Mucosa of rectum (tissue), 2 donors: ENCODE measurements at regions not wholly inside any gene's neighbourhood (a gene's known extent, or its start where the extent isn't known, plus 50 kb on each side); places are given as distances from the start of the nearest gene placed in this dataset.

Experiments
- H3K27ac ChIP-seq, 2 donors: one replicate each; pipeline ENCODE4 v1.7.0; 2013; ENCODE audit warnings: inconsistent platforms in 2 of 2, low read depth in 2 of 2, low read length in 2 of 2
- H3K27me3 ChIP-seq, 2 donors: one replicate each; pipeline ENCODE4 v1.7.0; 2013; ENCODE audit warnings: low read length in 2 of 2; ENCODE audit not compliant: control insufficient read depth in 2 of 2, insufficient read depth in 2 of 2
- H3K36me3 ChIP-seq, 2 donors: one replicate each; pipeline ENCODE4 v1.7.0; 2013; ENCODE audit warnings: low read length in 2 of 2; ENCODE audit not compliant: control insufficient read depth in 2 of 2, insufficient read depth in 2 of 2
- H3K4me1 ChIP-seq, 2 donors: one replicate each; pipeline ENCODE4 v1.7.0; 2013; ENCODE audit warnings: low read length in 2 of 2, mild to moderate bottlenecking in 1 of 2; ENCODE audit not compliant: control insufficient read depth in 2 of 2, insufficient read depth in 2 of 2
- H3K4me3 ChIP-seq, 2 donors: one replicate each; pipeline ENCODE4 v1.7.0; 2013; ENCODE audit warnings: low read length in 2 of 2
- H3K9ac ChIP-seq, 2 donors: one replicate each; pipeline ENCODE4 v1.7.0; 2013; ENCODE audit warnings: low read length in 2 of 2, low read depth in 1 of 2, mild to moderate bottlenecking in 1 of 2
- H3K9me3 ChIP-seq, 2 donors: one replicate each; pipeline ENCODE4 v1.7.0; 2013; ENCODE audit warnings: low read length in 2 of 2; ENCODE audit not compliant: control insufficient read depth in 2 of 2
- donor health status: healthy.
- donor health status: Normal muscosa, but diverticular disease.

DNA sequence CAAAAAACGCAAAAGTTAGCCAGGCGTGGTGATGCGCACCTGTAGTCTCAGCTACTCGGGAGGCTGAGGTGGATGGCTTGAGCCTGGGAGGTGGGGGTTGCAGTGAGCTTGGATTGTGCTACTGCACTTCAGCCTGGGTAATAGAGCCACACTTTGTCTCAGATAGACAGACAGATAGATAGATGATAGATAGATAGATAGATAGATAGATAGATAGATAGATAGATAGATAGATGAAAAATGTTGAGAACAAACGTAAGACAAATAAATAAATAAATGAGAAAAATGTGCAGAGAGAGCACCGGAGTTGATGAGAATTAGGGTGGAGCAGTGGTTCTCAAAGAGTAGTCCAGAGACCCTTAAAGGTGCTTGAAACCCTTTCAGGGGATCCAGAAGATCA, 58.4 kb upstream of the ARL8B start:
- Histone ChIP-seq H3K27me3 (no peaks in the 10 kb centered on the region), H3K9ac (no peak overlapping the region), H3K27ac (no peak overlapping the region), H3K36me3 (no peaks in the 10 kb centered on the region), H3K4me1 (no peaks in the 10 kb centered on the region), H3K4me3 (no peak overlapping the region), H3K9me3 (no peaks in the 10 kb centered on the region)

DNA sequence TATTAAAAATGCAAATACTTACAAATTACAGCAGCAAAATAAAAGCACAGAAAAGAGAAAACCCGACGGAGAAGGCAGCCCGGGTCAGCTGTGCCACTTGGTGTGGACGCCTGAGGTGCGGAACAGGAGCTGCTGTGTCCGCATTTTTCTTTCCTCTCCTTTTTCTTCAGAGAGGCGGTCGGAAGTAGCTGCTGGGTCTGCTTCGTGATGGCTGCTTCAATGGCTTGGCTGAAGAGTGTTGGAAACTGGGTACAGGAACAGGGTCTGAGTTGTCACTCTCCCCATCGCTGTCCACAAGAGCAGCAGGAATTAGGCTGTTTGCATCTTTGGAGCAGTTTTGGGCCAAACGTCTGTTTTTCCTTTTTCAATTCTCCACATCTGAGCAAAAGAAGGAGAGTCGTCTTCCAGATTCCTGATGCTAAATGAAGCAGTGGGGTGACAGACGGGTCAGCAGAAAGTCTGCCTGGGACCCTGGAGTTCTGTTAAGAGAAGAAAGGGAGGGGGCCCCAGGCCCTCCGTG, 53.5 kb upstream of the ARL8B start:
- H3K27me3 ChIP-seq, result no peaks in the 10 kb centered on the region
- no peaks in the 10 kb centered on the region for H3K36me3 ChIP-seq
- H3K27ac ChIP-seq, result no peak overlapping the region
- no peaks in the 10 kb centered on the region for H3K9me3 ChIP-seq
- H3K9ac ChIP-seq, result no peak overlapping the region
- no peaks in the 10 kb centered on the region for H3K4me1 ChIP-seq
- H3K4me3 ChIP-seq, result no peak overlapping the region

DNA sequence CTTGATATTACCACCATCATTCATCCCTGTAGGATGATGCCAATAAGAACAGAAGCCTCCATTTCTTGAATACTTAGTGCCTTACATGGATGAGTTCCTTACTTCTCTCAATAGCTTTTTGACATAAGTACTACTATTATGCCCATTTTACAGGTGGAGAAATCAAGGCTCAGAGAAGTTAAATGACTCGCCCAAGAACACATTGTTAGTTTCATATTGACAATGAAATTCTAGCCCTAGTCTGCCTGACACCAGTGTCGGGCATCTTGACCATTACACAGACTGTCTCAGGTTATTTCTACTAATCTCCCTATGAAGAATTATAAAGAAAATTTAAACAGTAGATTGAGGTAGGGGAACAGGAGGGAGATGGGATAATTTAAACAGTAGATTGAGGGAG, 52.5 kb upstream of the ARL8B start:
- Histone ChIP-seq H3K9me3 (no peaks in the 10 kb centered on the region), H3K27ac (no peak overlapping the region), H3K4me1 (no peaks in the 10 kb centered on the region), H3K36me3 (no peaks in the 10 kb centered on the region), H3K9ac (no peak overlapping the region), H3K27me3 (no peaks in the 10 kb centered on the region), H3K4me3 (no peak overlapping the region)

DNA sequence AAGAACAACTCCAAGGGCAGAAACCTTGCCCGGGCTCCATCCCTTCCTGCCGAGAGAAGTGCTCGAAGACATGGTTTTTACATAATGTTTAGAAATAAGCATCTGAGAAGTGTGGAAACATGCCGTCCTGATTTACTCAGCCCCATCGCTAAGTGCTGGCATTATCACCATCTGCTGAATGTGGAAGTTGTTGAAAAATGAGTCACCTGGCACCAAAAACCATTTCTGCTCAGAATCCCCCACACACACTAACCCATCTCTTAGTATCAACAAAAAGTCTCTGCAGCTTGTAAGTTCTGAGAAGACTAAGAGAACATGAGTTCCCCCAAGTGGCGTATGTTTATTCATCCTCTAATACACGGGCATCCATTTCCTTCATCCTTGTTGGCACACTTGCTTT, 51.0 kb upstream of the ARL8B start:
- H3K4me1 ChIP-seq, result no peaks in the 10 kb centered on the region
- no peaks in the 10 kb centered on the region for H3K9me3 ChIP-seq
- H3K4me3 ChIP-seq, result no peak overlapping the region
- no peaks in the 10 kb centered on the region for H3K27me3 ChIP-seq
- no peak overlapping the region for H3K9ac ChIP-seq
- H3K27ac ChIP-seq, result no peak overlapping the region
- H3K36me3 ChIP-seq, result no peaks in the 10 kb centered on the region

DNA sequence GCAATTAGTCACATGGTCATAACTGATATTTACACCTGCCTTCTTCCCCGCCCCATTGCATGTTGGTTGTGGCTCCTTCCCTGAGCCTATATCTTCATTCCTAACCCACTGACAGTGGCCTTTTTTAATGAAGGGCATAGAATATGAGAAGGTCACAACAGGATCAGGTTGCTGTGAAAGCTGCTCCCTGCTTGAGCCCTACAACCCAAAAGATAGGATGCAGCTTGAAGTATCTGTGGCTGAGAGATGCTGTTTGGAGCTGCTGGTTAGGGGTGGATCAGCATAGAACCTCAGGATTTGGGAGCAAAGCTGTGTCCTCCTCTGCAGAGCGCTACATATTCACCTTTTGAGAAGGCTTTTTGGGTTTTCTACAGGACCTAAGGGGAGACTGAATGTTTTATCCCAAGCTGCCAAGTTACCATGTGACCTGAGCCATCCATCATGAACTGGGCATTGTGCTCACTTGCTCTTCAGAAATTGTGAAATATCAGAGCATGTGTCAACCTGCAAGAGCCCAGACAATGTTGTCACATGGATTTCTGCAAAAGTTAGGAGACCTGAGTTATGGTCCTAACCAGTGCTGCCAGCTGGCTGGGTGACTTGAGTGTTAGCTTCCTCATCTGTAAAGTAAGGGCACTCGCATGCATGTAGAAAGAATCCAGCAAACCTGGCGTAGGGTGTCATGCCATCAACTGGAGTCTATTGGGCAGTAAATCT, 49.8 kb upstream of the ARL8B start:
- no peaks in the 10 kb centered on the region for H3K9me3 ChIP-seq
- no peaks in the 10 kb centered on the region for H3K4me1 ChIP-seq
- H3K27ac ChIP-seq, result no peak overlapping the region
- no peaks in the 10 kb centered on the region for H3K27me3 ChIP-seq
- no peak overlapping the region for H3K4me3 ChIP-seq
- H3K36me3 ChIP-seq, result no peaks in the 10 kb centered on the region
- no peak overlapping the region for H3K9ac ChIP-seq
